ENCODE measurements at regions not wholly inside any gene's neighbourhood (a gene's known extent, or its start where the extent isn't known, plus 50 kb on each side); places are given as distances from the start of the nearest gene placed in this dataset.
"Not testable (repeated sequence)": the region's sequence is repeated elsewhere in the genome, so short reads cannot be mapped to it uniquely, and the experiment has no call there.

DNA sequence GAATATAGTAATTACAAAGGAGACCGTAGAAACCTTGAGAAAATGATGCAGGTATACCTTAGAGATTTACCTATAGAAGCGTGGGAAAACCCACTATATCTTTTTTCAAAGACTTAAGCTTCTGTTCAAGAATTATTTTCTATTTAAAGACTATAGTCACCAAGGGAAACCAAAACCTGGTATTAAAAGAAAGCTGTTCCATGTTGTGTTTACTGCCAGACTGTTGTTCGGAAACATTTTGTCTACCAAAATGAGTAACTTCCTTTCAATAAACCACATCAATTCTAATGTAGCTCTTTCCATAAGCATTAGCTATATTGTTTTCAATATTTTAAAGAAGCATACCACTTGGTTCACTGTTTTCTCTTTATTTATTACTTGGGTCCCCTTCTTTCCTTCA is 182.9 kb upstream of the SLITRK6 start:
- TF ChIP-seq POLR2A (IDR thresholded peaks at IDR 0.05; ENCODE audit: extremely low read depth, insufficient read length) (no peak), MYC (IDR thresholded peaks at IDR 0.05; ENCODE audit: low read depth, low read length) (no peak)
- no peak for DNase-seq (ENCODE audit: low read depth)
- no peak overlapping the region for H3K4me3 ChIP-seq (ENCODE audit: low read depth, low read length)

DNA sequence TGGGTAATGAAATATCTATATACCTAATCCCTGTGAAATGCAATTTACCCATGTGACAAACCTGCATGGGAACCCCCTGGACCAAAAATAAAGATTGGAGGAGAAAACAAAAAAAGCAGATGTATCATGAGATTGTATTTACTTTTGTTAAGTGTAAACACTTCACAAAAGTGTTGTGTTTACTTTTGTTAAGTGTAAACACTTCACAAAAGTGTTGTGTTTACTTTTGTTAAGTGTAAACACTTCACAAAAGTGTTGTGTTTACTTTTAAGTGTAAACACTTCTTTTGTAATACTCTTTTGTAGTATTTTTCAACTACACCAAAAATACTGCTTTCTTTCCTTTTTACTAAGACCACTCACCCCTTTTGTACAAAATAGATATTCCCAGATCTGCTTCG is 181.2 kb upstream of the SLITRK6 start:
- H3K4me3 ChIP-seq (ENCODE audit: low read depth, low read length); DNase-seq (ENCODE audit: low read depth): not testable (repeated sequence)

DNA sequence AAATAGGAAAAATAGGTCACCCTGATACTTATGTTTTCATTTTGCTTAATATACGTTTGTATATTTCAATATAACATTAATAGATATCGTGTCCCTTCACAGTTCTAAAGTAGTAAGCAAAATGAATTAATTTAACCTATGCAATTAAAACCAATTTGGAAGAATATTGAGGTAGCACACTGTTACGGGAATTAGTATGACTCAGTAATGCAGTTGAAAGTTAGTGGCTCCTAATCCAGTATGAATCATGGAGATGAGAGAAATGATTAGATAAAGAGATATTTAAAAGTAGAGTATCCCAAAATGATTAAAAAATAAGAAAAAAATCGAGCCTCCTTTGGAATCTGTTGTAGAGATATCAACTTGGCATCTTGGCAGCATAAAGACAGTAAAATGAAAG is 177.0 kb upstream of the SLITRK6 start:
- DNase-seq (ENCODE audit: low read depth): no peak
- TF ChIP-seq, protein P1, sequence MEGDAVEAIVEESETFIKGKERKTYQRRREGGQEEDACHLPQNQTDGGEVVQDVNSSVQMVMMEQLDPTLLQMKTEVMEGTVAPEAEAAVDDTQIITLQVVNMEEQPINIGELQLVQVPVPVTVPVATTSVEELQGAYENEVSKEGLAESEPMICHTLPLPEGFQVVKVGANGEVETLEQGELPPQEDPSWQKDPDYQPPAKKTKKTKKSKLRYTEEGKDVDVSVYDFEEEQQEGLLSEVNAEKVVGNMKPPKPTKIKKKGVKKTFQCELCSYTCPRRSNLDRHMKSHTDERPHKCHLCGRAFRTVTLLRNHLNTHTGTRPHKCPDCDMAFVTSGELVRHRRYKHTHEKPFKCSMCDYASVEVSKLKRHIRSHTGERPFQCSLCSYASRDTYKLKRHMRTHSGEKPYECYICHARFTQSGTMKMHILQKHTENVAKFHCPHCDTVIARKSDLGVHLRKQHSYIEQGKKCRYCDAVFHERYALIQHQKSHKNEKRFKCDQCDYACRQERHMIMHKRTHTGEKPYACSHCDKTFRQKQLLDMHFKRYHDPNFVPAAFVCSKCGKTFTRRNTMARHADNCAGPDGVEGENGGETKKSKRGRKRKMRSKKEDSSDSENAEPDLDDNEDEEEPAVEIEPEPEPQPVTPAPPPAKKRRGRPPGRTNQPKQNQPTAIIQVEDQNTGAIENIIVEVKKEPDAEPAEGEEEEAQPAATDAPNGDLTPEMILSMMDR (IDR thresholded peaks at IDR 0.05; ENCODE audit: low read depth, low read length): no peak
- no peak overlapping the region for H3K4me3 ChIP-seq (ENCODE audit: low read depth, low read length)

DNA sequence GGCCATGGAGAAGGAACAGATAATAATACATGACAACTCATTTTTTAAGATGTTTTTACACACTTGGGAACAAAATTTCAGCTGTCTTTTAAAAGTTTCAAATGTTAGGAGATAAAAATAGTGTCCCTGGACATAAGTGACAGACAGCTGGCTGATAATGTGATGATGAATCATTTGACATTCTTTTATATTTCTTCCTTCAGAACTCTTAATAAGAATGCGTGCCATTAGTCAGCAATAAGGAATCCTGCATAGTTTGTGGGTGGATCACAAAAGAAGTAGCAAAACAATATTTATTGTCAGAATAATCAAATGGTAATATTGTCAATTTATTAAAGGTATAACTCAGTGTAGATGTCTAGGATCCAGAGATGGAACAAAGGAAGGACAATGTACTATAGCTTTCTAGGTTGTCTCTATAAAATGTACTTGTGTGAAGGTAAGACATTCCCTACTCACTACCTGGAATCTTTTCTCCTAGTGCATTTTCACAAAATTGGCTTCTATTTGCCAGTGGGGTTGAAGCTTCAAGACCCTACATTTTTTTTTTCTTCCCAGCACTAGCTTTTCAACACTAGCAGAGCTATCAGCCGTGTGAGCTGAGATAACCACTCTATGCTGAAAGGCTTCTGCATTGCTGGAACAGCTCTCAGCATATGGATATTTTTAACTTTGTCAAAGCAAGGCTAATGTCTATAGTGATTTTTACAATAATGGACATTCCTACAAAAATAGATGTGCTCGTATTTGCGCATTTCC is 175.6 kb upstream of the SLITRK6 start:
- DNase-seq (ENCODE audit: low read depth): no peak
- H3K4me3 ChIP-seq (ENCODE audit: low read depth, low read length): no peak overlapping the region
- TF ChIP-seq, protein P1 (IDR thresholded peaks at IDR 0.05; ENCODE audit: low read depth, low read length): no peak
- no peak for TF ChIP-seq POLR2A (IDR thresholded peaks at IDR 0.05; ENCODE audit: extremely low read depth, insufficient read length)
- TF ChIP-seq MYC (IDR thresholded peaks at IDR 0.05; ENCODE audit: low read depth, low read length): no peak
- TF ChIP-seq, protein P2, sequence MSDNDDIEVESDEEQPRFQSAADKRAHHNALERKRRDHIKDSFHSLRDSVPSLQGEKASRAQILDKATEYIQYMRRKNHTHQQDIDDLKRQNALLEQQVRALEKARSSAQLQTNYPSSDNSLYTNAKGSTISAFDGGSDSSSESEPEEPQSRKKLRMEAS (IDR thresholded peaks at IDR 0.05; ENCODE audit: low read depth, low read length): no peak

DNA sequence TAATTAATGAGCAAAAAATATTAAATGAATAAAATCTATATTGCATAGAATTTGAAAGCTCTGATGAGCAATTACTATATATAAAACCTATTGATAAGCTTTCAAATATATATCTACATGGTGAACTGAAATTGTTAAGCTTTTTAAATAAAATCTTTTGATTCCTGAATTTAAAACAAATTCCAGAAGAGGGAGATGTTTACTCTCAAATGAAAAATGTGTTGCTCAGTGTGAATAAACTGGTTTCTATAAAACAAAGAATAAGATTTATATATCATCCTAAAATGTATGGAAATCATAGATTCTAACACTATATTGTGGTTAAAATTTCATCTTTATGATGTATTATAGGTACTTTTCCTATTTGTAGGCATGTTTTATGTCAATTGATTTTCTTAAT is 171.5 kb upstream of the SLITRK6 start:
- no peak for DNase-seq (ENCODE audit: low read depth)
- no peak for TF ChIP-seq MYC (IDR thresholded peaks at IDR 0.05; ENCODE audit: low read depth, low read length)
- TF ChIP-seq, protein P1 (IDR thresholded peaks at IDR 0.05; ENCODE audit: low read depth, low read length): no peak
- TF ChIP-seq, protein P2 (IDR thresholded peaks at IDR 0.05; ENCODE audit: low read depth, low read length): no peak
- TF ChIP-seq POLR2A (IDR thresholded peaks at IDR 0.05; ENCODE audit: extremely low read depth, insufficient read length): no peak
- no peak overlapping the region for H3K4me3 ChIP-seq (ENCODE audit: low read depth, low read length)

DNA sequence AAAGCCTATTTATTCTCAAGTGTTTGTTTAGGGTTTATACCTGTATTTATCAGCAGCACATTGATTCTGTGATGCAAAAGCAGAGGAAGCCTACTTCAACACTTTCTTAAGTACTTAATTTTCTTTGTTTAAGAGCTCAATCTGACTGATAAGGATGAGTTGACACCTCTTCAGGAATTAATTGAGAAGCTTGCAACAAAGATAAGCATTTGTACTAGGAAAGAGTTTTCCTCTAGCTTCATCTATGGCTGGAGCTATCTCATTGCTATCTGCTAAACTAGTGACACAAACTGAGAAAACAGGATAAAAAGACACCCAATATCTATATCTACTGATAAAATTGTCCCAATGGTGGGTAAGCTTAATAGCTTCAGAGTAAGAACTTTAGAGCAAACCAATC is 170.1 kb upstream of the SLITRK6 start:
- no peak overlapping the region for H3K4me3 ChIP-seq (ENCODE audit: low read depth, low read length)
- TF ChIP-seq POLR2A (IDR thresholded peaks at IDR 0.05; ENCODE audit: extremely low read depth, insufficient read length) (no peak), MYC (IDR thresholded peaks at IDR 0.05; ENCODE audit: low read depth, low read length) (no peak)
- TF ChIP-seq, protein P2 (IDR thresholded peaks at IDR 0.05; ENCODE audit: low read depth, low read length): no peak
- TF ChIP-seq, protein P1 (IDR thresholded peaks at IDR 0.05; ENCODE audit: low read depth, low read length): no peak
- no peak for DNase-seq (ENCODE audit: low read depth)

DNA sequence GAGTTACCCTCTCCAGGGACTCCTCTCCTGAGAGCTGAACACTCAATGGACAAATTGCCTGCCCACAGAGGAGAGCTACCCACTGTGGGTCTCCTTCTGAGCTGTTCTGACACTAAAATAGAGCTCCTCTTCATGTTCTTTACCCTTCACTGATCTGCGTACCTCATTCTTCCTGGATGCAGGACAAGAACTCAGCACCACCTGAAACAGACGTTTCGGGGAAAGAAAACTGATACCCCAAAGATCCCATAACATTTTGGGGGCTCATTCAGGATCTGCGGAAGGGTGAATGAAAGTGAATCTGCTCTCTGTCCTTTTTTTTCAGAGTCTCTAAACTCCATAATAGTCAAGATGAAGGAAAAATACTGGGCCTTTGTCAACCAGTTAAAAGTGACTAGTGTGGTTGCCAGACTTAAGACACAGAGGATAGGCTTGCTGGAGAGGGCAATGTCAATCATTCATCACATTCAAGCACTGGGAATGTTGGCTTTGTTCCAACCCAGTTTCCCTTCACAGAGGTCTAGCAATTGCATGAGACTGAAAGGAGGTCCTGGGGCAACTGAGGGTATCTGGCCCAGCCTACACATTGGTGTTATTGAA is 136.7 kb upstream of the SLITRK6 start:
- no peak for DNase-seq (ENCODE audit: low read depth)
- TF ChIP-seq MYC (IDR thresholded peaks at IDR 0.05; ENCODE audit: low read depth, low read length) (no peak), POLR2A (IDR thresholded peaks at IDR 0.05; ENCODE audit: extremely low read depth, insufficient read length) (no peak)
- TF ChIP-seq, protein P1 (IDR thresholded peaks at IDR 0.05; ENCODE audit: low read depth, low read length): no peak
- TF ChIP-seq, protein P2 (IDR thresholded peaks at IDR 0.05; ENCODE audit: low read depth, low read length): no peak
- H3K4me3 ChIP-seq (ENCODE audit: low read depth, low read length): no peak overlapping the region

Data from NB4 (cell line).